Cardiac fibroblast (primary cell): ENCODE measurements at regions not wholly inside any gene's neighbourhood (a gene's known extent, or its start where the extent isn't known, plus 50 kb on each side); places are given as distances from the start of the nearest gene placed in this dataset.

ENCODE experiments used
- DNase-seq, 2 donors: peaks; one replicate each; pipeline versions ENCODE4 v3.0.0 to v3.0.0-alpha.2; 2010; ENCODE audit warnings: low read depth in 2 of 2
- H3K4me3 ChIP-seq, 2 donors: replicated peaks in 1 of 2; 1 replicate in 1 of 2; 2 replicates in 1 of 2; pipeline ENCODE4 v1.5.1; 2011; ENCODE audit warnings: low read depth in 2 of 2, low read length in 2 of 2, mild to moderate bottlenecking in 2 of 2, moderate library complexity in 1 of 2
- CTCF ChIP-seq: IDR thresholded peaks from one replicate; pipeline ENCODE4 v1.5.1; 2011; ENCODE audit warnings: low read depth, mild to moderate bottlenecking, low read length, inconsistent platforms

DNA sequence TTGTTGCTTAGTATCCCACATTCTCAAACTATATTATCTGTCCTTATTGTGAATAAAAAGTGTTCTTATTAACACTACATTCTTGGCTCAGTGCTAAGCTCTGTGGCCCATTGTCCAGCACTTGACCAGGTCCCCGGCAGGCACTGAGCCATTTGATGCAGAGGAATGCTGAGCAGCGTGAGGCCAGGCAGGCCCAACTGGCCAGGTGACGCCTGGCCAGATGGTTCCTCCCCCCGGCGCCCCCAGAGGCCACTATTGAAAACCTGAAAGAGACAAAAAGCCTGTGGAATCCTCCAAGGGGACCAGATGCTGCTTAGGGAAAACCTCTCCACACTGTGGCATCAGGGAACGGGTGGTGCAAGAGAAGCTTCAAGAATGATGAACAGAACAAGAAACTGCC is 597.5 kb upstream of the JAG1 start:
- H3K4me3 ChIP-seq: no peak overlapping the region
- TF ChIP-seq CTCF: no peak
- DNase-seq: no peak

- no peak for TF ChIP-seq CTCF
- no peak for DNase-seq
- no peak overlapping the region for H3K4me3 ChIP-seq
Observed at GRCh38 chr20:11271920-11272594, 598.3 kb upstream of the JAG1 start.

- no peak overlapping the region for H3K4me3 ChIP-seq
- TF ChIP-seq CTCF: peak; percentile 38
- peak; percentile 82 to 84 for DNase-seq
Observed at GRCh38 chr20:11274141-11274594, 600.4 kb upstream of the JAG1 start.

DNA sequence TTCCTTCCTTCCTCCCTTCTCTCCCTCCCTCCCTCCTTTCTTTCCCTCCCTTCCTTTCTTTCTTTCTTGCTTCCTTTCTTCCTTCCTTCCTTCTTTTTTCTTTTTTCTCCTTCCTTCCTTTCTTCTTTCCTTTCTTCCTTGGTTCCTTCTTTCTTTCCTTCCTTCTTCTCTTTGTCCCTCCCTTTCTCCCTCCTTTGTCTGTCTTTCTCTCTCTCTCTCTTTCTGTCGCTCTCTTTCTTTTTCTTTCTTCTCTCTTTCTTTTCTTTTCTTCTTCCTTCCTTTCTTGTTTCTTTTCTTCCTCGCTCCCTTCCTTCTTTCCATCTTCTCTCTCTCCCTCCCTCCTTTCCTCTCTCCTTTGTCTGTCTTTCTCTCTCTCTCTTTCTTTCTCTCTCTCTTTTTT is 601.9 kb upstream of the JAG1 start:
- DNase-seq: no peak
- H3K4me3 ChIP-seq: no peak overlapping the region
- TF ChIP-seq CTCF: no peak

- no peak for DNase-seq
- H3K4me3 ChIP-seq: no peak overlapping the region
- no peak for TF ChIP-seq CTCF
Observed at GRCh38 chr20:11277170-11277569, 603.4 kb upstream of the JAG1 start.

DNA sequence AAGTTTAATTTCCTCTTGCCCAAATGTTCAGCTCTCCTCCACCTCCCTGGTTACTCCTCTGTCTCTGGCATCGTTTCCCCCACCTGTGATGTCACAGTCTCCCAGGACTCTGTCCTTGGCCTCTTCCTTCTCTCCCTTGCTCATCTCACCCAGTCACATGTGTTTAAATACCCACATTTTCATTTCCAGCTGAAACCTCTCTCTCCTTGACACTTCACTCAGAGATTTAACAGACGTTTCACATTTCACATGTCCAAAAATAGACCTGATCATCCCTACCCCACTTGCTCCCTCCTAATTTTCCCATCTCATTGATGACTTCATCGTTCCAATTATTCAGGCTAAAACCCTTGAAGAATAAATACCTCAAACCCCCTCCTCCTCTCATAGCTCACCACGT is 604.1 kb upstream of the JAG1 start:
- no peak for TF ChIP-seq CTCF
- no peak for DNase-seq
- no peak overlapping the region for H3K4me3 ChIP-seq

DNA sequence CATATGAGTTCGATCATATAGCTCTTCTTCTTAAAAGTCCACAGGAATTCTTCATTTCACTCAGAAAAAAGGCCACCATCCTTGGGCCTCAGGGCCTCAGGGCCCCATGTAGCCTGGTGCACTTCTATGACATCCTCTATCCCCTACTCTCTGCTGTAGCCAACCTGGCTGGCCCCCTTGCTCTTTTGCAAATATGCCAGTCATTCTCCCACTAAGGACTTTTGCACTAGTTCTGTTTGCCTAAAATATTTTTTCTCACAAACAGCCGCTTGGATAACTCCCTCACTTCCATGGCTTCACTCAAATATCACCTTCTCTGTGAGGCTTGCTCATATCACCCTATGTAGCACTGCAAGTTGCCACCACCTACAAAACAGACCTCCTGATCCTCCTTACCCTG is 604.7 kb upstream of the JAG1 start:
- no peak for DNase-seq
- TF ChIP-seq CTCF: no peak
- no peak overlapping the region for H3K4me3 ChIP-seq
